Kidney epithelial cell (primary cell): ENCODE measurements at regions not wholly inside any gene's neighbourhood (a gene's known extent, or its start where the extent isn't known, plus 50 kb on each side); places are given as distances from the start of the nearest gene placed in this dataset.

Source experiments
- DNase-seq: peaks from one replicate; pipeline ENCODE4 v3.0.0-alpha.2; 2010; ENCODE audit warnings: low read depth
- H3K27me3 ChIP-seq: 2 replicates; pipeline ENCODE4 v1.6.0; 2011; ENCODE audit warnings: low read length; ENCODE audit not compliant: control insufficient read depth, insufficient read depth
- H3K36me3 ChIP-seq: 2 replicates; pipeline ENCODE4 v1.5.1; 2011; ENCODE audit warnings: low read length; ENCODE audit not compliant: control insufficient read depth, insufficient read depth
- H3K4me3 ChIP-seq: 2 replicates; pipeline ENCODE4 v1.5.1; 2011; ENCODE audit warnings: low read depth, mild to moderate bottlenecking, control low read depth, low read length
- CTCF ChIP-seq: IDR thresholded peaks from 2 replicates; pipeline ENCODE4 v1.5.1; 2011; ENCODE audit warnings: mild to moderate bottlenecking, moderate library complexity, low read length, control low read depth, inconsistent platforms; ENCODE audit not compliant: insufficient read depth, poor library complexity, severe bottlenecking

DNA sequence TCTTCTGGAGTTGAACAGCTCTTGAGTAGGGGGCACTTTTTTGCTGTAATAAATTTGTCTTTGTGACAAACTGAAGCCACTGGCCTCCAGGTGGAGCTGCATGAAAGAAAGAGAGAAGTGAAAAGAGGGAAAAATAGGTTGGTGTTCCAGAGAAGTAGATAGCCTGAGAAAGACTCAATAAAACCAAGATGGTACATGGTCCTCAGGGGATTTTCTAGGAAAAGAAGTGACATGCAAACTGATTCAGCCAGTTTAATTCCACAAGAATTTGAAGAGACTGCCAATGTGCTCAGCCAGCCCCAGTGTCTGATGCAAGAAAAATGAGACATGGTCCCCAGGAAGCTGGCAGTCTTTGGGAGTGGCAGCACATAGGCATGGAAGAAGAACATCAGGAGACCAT lies 152.7 kb downstream of the CD47 start:
- H3K36me3 ChIP-seq: no peaks in the 10 kb centered on the region
- no peaks in the 10 kb centered on the region for H3K27me3 ChIP-seq
- no peak for DNase-seq
- peak; percentile 49 for TF ChIP-seq CTCF
- H3K4me3 ChIP-seq: no peak overlapping the region

- DNase-seq: no peak
- H3K27me3 ChIP-seq: no peaks in the 10 kb centered on the region
- H3K4me3 ChIP-seq: no peak overlapping the region
- no peaks in the 10 kb centered on the region for H3K36me3 ChIP-seq
- no peak for TF ChIP-seq CTCF
Observed at GRCh38 chr3:107934808-107935207, 156.0 kb downstream of the CD47 start.

- H3K27me3 ChIP-seq: no peaks in the 10 kb centered on the region
- TF ChIP-seq CTCF: no peak
- no peak for DNase-seq
Observed at GRCh38 chr3:107933450-107933849, 157.4 kb downstream of the CD47 start.

GRCh38 chr3:107931326-107931725 lies 159.5 kb downstream of the CD47 start:
- TF ChIP-seq CTCF: no peak
- no peak for DNase-seq
- no peaks in the 10 kb centered on the region for H3K36me3 ChIP-seq
- H3K4me3 ChIP-seq: no peak overlapping the region
- H3K27me3 ChIP-seq: no peaks in the 10 kb centered on the region

More at GRCh38 chr3:107933450-107933849, 157.4 kb downstream of the CD47 start:
- Histone ChIP-seq H3K4me3 (no peak overlapping the region), H3K36me3 (no peaks in the 10 kb centered on the region)

GRCh38 chr3:107929088-107929487 lies 161.7 kb downstream of the CD47 start:
- no peak overlapping the region for H3K4me3 ChIP-seq
- no peak for TF ChIP-seq CTCF
- no peak for DNase-seq

DNA sequence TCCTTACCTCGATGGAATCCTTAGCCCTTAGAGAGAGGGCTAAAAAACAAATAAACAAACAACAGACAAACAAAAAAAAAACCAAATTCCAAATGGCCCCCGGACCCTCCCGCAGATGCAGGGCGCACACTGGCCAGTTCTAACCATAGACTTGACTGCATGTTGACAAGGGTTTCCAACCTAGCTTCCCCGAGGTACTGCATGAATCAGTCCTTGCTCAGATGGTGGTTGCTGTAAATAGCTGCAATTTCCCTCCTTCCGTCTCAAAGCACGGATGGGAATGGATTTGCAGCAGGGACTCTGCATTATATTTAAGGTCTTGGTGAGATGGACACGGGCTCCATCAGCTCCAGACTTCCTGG lies 162.8 kb downstream of the CD47 start:
- Histone ChIP-seq H3K4me3 (peak overlapping the region; percentile 70), H3K27me3 (no peaks in the 10 kb centered on the region), H3K36me3 (no peaks in the 10 kb centered on the region)
- TF ChIP-seq CTCF: no peak
- no peak for DNase-seq

More at GRCh38 chr3:107929088-107929487, 161.7 kb downstream of the CD47 start:
- no peaks in the 10 kb centered on the region for H3K27me3 ChIP-seq
- no peaks in the 10 kb centered on the region for H3K36me3 ChIP-seq
